Skeletal muscle satellite cell (primary cell): ENCODE measurements at regions not wholly inside any gene's neighbourhood (a gene's known extent, or its start where the extent isn't known, plus 50 kb on each side); places are given as distances from the start of the nearest gene placed in this dataset.

Source experiments
- H3K27me3 ChIP-seq: 2 replicates; pipeline ENCODE4 v1.7.0; 2013; ENCODE audit warnings: low read length; ENCODE audit not compliant: control insufficient read depth, insufficient read depth
- H3K36me3 ChIP-seq: 2 replicates; pipeline ENCODE4 v1.7.0; 2013; ENCODE audit warnings: mild to moderate bottlenecking, control low read depth, low read length; ENCODE audit not compliant: insufficient read depth
- H3K4me1 ChIP-seq: 2 replicates; pipeline ENCODE4 v1.7.0; 2013; ENCODE audit warnings: low read length; ENCODE audit not compliant: control insufficient read depth, insufficient read depth
- H3K4me2 ChIP-seq: 2 replicates; pipeline ENCODE4 v1.7.0; 2013; ENCODE audit warnings: mild to moderate bottlenecking, low read length
- H3K4me3 ChIP-seq: 2 replicates; pipeline ENCODE4 v1.7.0; 2013; ENCODE audit warnings: low read length
- H3K9ac ChIP-seq: 2 replicates; pipeline ENCODE4 v1.7.0; 2013; ENCODE audit warnings: mild to moderate bottlenecking, low read depth, low read length, moderate library complexity
- H3K9me3 ChIP-seq: replicated peaks from 2 replicates; pipeline ENCODE4 v1.7.0; 2013; ENCODE audit warnings: mild to moderate bottlenecking, control low read depth, low read length

DNA sequence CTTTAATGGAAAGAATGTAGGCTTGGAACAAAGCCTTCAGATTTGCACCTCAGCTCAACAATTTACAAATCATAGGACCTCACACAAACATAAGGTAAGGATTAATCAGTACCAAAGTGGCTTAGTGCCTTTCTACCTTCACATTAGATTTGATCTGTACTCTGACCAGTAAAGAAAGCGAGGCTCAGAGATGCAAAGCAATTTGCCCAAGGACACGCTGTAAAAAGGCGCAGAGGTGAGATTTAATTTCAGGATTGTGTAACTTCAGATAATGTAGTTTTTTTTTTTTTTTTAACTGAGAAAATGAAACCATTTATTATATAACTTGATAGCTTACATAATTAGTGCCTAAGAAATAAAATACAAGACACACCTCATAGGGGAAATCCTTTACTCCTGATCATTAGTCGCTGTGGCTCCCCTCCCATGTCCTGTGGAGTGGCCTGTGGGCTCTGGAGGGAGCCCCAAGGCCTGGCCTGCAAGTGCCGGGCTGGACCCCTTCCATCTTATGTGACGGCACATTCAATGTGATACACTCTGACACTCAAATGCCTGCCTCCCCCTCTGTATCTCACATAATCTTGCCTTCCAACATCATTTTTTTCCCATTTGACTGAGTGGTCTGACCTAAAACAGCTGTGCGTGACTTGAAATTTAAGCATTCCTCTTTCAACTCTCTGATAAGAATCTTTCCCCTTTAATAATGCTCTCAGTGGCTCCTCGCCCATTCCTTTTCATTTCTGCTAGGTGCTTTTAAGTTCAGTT is 426.5 kb upstream of the DAB1 start:
- Histone ChIP-seq H3K27me3 (no peaks in the 10 kb centered on the region), H3K4me1 (no peaks in the 10 kb centered on the region), H3K4me3 (no peak overlapping the region), H3K9ac (no peak overlapping the region), H3K4me2 (no peak overlapping the region), H3K36me3 (no peaks in the 10 kb centered on the region), H3K9me3 (no peaks in the 10 kb centered on the region)

DNA sequence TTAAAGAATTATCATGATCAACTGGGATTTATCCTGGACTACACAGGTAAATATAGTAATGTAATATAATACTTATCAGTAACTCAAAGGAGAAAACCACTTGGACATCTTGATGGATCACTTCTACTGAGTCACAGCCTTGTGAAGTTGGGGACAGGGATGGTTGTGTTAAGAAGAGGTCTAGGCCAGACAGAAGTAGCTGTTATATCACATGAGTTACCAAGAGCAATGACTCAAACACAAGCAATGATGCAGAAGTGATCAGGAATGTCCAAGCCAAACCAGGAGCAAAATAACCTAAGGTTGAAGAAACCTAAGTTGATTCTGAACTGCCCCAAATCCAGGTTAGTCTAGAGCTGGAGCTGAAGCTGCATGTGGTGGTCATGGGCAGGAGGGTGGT is 424.5 kb upstream of the DAB1 start:
- Histone ChIP-seq H3K4me1 (peaks cover 16% of the 10 kb centered on the region), H3K27me3 (no peaks in the 10 kb centered on the region), H3K9me3 (no peaks in the 10 kb centered on the region), H3K4me3 (no peak overlapping the region), H3K36me3 (no peaks in the 10 kb centered on the region), H3K4me2 (no peak overlapping the region), H3K9ac (no peak overlapping the region)

DNA sequence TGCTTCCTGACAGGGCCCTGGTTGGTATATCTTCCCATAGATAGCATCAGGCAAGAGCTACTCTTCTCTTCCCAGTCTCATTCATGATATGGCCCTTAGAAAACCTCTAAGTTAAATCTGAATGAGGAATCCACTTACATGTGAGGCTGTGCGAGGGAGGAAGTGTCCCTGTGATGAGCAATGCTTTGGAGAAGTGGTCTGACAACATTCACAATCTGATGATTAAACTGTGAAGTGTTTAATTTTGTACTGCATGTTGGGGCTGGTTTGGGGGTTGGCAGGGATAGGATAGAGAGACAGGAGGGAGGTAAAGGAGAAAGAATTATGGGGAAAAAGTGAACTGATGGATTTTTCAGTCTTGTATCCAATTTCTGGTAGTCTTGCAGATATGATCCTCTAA is 421.2 kb upstream of the DAB1 start:
- H3K4me3 ChIP-seq, result no peak overlapping the region
- no peaks in the 10 kb centered on the region for H3K27me3 ChIP-seq
- peaks cover 16% of the 10 kb centered on the region for H3K4me1 ChIP-seq
- H3K4me2 ChIP-seq, result peak overlapping the region; percentile 17
- no peaks in the 10 kb centered on the region for H3K9me3 ChIP-seq
- H3K36me3 ChIP-seq, result no peaks in the 10 kb centered on the region
- H3K9ac ChIP-seq, result no peak overlapping the region

DNA sequence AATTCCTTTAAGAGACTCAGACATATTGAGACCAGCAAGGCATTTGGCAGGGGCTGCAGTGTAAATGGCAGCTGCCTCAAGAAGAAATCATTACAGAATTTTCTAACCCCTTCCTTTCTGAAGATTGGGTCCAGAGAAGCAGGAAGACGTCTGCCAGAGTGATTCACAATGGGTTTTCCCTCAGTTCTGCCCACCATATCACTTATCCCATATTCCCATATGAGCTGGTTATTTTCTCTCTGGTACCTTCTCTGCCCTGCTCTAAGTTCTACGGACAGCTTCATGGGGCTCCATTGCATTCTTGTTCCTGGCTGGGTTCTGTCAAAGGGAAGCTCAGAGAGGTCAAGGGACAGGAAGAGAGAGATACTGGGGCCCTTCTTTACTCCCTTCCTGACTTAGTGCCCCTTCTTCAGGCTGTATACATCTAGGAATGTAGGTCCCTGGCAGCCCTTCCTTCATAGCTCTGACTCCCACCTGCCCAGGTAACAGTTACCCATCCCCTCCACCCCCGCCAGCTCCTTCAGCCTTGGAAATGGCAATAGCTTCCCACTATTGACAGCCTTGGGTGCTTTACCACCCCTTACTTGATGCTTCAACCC is 420.6 kb upstream of the DAB1 start:
- Histone ChIP-seq H3K27me3 (no peaks in the 10 kb centered on the region), H3K4me2 (peak overlapping the region; percentile 17), H3K9me3 (no peaks in the 10 kb centered on the region), H3K36me3 (no peaks in the 10 kb centered on the region), H3K9ac (no peak overlapping the region), H3K4me3 (no peak overlapping the region), H3K4me1 (peaks cover 16% of the 10 kb centered on the region)

DNA sequence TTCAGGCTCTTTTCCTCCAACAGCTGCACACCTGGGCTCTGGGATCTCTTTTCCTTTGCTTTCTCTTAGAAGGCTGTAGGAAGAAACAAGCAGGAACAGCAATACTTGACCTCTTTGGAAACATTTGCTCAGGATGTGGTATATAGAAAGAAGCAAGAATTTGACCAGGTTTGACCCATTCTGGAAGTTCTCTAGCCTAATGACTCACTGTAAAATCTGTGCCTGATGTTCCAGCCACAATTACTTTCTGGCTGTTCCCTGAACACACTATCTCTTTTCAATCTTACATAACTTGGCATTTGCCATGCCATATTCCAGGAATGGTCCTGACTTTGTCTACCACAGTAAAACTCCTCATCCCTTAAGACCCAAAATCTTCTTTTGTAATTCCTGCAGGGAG is 419.9 kb upstream of the DAB1 start:
- Histone ChIP-seq H3K9me3 (no peaks in the 10 kb centered on the region), H3K4me2 (peak overlapping the region; percentile 21), H3K9ac (no peak overlapping the region), H3K4me1 (peaks cover 20% of the 10 kb centered on the region), H3K27me3 (no peaks in the 10 kb centered on the region), H3K36me3 (no peaks in the 10 kb centered on the region), H3K4me3 (no peak overlapping the region)

DNA sequence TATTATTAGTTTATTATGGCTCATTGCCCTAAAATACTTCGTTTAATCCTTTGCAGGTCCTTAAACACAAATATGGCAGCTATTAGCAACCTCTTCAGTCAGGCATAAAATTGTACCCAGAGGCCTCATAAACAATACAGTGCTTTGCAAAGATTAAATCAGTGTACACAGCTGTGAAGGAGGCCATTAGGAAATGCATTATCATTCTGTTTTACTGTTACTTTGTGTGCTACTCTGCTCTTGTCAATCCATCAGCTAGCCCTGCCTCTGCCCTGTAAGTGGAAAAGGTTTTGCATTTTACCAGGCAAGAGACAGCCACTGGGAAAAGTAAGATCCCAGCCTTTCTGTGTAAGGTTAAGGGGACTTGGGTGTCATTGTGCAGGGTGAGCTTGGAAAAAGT is 415.7 kb upstream of the DAB1 start:
- H3K9ac ChIP-seq, result no peak overlapping the region

DNA sequence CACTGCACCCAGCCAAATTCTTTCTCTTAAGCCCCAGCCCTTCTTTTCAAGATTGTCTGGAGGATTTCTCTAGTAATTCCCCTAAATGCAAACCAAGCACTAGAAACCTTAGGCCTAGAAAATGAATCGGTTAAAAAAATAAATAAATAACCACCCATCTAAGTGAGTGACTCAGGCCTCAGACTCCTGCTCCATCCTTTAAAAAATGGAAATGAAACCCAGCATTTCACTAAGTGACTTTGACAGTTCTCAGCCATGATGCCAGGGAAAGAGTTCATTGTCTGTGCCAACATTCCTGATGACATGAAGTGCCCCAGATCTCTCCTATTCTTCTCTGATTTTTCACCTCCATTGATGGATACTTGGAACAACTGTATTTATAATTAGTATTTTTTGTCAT is 415.2 kb upstream of the DAB1 start:
- H3K9me3 ChIP-seq, result no peaks in the 10 kb centered on the region
- H3K27me3 ChIP-seq, result no peaks in the 10 kb centered on the region
- H3K9ac ChIP-seq, result no peak overlapping the region
- peaks cover 9% of the 10 kb centered on the region for H3K4me1 ChIP-seq
- no peaks in the 10 kb centered on the region for H3K36me3 ChIP-seq
- H3K4me2 ChIP-seq, result no peak overlapping the region
- no peak overlapping the region for H3K4me3 ChIP-seq

More for the DNA sequence above, 415.7 kb upstream of the DAB1 start:
- no peaks in the 10 kb centered on the region for H3K9me3 ChIP-seq
- no peak overlapping the region for H3K4me3 ChIP-seq
- no peaks in the 10 kb centered on the region for H3K36me3 ChIP-seq
- no peak overlapping the region for H3K4me2 ChIP-seq
- H3K27me3 ChIP-seq, result no peaks in the 10 kb centered on the region
- H3K4me1 ChIP-seq, result peaks cover 14% of the 10 kb centered on the region

DNA sequence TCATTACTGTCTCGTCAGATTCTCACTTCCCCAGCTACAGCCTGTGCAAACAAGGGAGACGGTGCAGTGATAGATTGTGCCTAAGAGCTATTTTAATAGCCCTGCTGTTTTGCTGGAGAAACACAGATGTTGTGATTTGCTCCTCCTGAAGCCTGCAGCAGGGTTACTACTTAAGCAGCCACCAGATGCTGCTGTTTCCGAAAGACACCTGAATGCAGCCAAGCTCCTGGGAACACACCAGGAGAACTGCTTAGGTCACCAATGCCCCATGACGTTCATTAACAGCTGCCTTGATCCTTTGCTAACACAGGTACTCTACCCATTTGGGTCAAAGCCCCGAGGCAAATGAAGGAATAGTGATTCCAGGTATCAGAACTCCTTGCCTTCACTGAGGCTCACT is 411.8 kb upstream of the DAB1 start:
- Histone ChIP-seq H3K27me3 (no peaks in the 10 kb centered on the region), H3K4me1 (peaks cover 10% of the 10 kb centered on the region), H3K36me3 (no peaks in the 10 kb centered on the region), H3K4me3 (no peak overlapping the region), H3K4me2 (no peak overlapping the region), H3K9me3 (no peaks in the 10 kb centered on the region), H3K9ac (no peak overlapping the region)

DNA sequence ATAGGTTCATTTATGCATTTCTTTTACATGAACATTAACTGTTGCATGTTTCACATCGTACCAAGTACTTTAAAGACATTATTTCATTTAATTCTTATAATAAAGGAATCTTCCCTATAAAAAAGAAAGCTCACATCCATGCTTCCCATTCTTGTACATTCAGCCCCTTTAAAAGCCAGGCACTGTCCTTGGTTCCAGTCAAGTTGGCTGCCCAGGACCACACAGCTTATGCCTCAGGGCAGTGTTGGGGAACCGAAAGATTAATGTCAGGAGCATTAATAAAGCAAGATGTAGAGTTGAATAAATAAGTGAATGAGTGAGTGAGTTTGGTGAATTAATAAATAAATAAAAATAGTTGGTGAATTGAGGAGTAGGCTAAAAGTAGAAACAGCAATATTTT is 409.4 kb upstream of the DAB1 start:
- Histone ChIP-seq H3K4me2 (no peak overlapping the region), H3K9me3 (no peaks in the 10 kb centered on the region), H3K36me3 (no peaks in the 10 kb centered on the region), H3K27me3 (no peaks in the 10 kb centered on the region), H3K4me3 (no peak overlapping the region), H3K4me1 (peaks cover 6% of the 10 kb centered on the region), H3K9ac (no peak overlapping the region)

DNA sequence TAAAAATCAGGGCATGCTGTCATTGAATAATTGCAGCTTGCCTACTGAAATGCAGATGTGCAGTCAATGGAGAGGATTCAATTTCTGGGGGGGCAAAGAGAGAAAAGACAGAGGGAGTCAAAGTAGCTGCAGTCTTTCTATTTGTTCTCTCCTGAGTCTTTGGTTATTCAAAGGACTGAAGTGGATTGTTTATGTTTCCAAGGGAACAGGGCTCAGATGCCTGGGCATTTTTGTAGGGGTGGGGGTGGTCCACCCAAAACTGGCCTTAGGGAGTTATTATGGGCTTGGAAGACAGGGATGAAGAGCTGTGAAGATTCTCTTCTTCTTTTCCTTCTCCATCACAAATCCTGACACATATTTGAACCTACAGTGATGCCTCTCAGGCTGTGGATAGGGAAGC is 408.8 kb upstream of the DAB1 start:
- peaks cover 6% of the 10 kb centered on the region for H3K4me1 ChIP-seq
- no peaks in the 10 kb centered on the region for H3K36me3 ChIP-seq
- no peaks in the 10 kb centered on the region for H3K9me3 ChIP-seq
- H3K27me3 ChIP-seq, result no peaks in the 10 kb centered on the region
- no peak overlapping the region for H3K4me3 ChIP-seq
- no peak overlapping the region for H3K4me2 ChIP-seq
- no peak overlapping the region for H3K9ac ChIP-seq

DNA sequence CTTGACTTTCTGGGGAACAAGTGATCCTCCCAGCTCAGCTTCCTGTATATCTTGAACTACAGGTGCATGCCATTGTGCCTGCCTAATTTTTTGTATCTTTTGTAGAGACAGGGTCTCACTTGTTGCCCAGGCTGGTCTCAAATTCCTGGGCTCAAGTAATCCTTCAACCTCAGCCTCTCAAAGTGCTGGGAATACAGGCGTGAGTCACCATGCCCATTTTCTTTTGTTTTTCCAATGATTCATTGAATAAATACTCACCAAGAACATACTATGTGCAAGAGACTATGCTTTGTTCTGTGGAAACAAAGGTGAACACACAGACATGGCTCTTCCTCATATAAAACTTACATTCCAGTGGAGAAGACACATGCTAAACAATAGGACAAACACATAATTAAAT is 407.8 kb upstream of the DAB1 start:
- Histone ChIP-seq H3K4me3 (no peak overlapping the region), H3K4me2 (no peak overlapping the region), H3K4me1 (peaks cover 6% of the 10 kb centered on the region), H3K36me3 (no peaks in the 10 kb centered on the region), H3K9ac (no peak overlapping the region), H3K27me3 (no peaks in the 10 kb centered on the region), H3K9me3 (no peaks in the 10 kb centered on the region)

DNA sequence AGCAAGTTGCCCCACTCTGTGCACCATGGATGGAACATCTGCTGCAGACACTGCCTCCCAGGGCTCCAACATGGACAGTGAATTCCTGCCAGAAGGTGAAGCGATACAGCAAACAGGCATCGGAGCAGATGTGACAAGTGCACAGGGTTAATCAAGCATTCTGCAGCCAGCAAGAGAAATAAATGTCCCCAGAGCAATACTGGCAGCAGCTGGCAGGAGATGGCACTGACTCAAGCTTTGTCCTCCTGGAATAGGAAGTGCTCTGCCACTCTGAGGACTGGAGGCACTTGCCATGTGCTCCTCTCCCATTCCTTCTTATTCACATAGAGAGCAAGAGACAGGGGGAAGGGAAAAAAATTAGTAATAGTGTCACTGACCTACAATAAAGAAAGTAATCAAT is 402.7 kb upstream of the DAB1 start:
- no peaks in the 10 kb centered on the region for H3K36me3 ChIP-seq
- H3K27me3 ChIP-seq, result no peaks in the 10 kb centered on the region
- no peaks in the 10 kb centered on the region for H3K9me3 ChIP-seq
- H3K4me1 ChIP-seq, result peaks cover under 1% of the 10 kb centered on the region
- H3K9ac ChIP-seq, result no peak overlapping the region
- H3K4me3 ChIP-seq, result no peak overlapping the region
- no peak overlapping the region for H3K4me2 ChIP-seq
